ENCODE measurements at regions not wholly inside any gene's neighbourhood (a gene's known extent, or its start where the extent isn't known, plus 50 kb on each side); places are given as distances from the start of the nearest gene placed in this dataset.
A peak's percentile ranks its signal among the peaks of the same experiment; 100 is the strongest.
"Not testable (repeated sequence)": the region's sequence is repeated elsewhere in the genome, so short reads cannot be mapped to it uniquely, and the experiment has no call there.

DNA sequence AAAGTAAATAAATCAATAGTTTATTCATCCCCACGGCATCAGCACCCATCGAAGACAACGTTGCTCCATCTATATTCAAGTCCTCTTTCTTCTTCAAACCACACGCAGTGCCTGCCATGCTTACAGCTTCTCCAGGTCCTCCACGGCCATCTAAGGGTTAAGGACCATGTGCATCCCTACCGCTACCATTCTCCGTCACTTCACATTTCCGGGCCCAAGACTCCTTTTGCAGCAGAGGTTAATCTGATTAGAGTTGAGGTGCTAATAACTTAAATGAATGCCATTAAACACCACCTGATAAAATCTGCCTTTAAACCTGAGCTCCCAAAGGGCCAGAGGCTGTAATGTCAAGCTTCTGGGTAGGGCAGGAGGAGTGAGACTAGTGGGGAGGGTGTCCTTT is 79.7 kb upstream of the CCND2 start:
- DNase-seq (ENCODE audit: extremely low read depth in 1 of 2, low read depth in 1 of 2): no peak

DNA sequence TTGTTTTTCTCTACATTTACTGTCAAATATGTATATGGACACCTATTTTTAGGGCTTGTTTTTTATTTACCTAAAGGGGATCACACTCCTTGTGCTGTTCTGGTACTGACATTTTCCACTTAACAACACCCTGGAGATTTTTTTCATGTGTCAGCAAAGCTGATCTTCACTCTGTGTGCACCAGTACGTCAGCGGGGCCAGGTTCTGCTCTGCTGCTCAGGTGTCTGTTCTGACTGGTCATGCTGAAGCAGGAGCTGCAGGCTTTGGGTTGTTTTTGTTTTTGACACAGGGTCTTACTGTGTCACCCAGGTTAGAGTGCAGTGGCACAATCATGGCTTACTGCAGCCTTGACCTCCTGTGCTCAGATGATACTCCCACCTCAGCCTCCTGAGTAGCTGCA is 81.9 kb upstream of the CCND2 start:
- no peak for DNase-seq (ENCODE audit: extremely low read depth in 1 of 2, low read depth in 1 of 2)

DNA sequence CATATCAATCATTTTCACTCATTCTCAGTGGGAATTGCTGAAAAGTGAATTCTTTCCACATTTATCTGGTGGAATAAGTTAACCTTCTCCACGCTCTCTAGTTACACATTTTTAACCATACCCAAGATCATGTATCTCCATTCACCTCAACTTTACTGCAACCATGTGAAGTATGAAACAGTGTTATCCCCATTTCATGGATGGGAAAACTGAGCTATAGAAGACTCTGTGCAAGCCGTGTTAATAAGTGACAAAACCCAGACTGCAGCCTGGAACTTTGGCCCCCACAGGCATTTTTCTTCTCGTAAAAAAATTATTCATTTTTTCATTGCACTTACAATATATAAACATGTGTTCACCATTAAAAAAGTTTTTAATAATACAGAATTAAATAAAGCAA is 82.4 kb upstream of the CCND2 start:
- no peak for DNase-seq (ENCODE audit: extremely low read depth in 1 of 2, low read depth in 1 of 2)

DNA sequence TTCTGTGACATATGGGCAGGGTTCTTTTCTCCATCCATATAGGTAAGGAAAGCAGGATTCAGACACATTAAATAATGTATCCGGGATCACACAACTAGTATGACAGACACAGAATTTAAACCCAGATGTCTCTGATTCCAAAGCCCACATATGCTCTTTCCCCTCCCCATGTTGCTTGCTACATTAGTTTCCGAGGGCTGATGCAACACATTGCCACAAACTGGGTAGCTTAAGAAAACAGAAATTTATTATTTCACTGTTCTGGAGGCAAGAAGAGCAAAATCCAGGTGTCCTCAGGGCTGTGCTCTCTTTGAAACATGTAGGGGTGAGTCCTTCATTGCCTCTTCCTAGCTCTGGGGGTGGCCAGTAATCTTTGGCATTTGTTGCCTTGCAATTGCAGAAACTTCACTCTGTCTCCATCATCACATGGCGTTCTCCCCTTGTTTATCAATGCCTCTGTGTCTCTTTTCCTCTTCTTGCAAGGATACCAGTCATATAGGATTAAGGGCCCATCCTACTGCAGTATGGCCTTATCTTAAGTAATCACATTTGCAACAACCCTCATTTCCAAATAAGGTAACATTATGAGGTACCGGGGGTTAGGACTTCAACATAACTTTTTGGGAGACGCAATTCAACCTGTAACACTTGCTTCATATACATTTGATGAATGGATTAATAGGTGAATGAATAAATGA is 83.0 kb upstream of the CCND2 start:
- DNase-seq (ENCODE audit: extremely low read depth in 1 of 2, low read depth in 1 of 2): no peak

DNA sequence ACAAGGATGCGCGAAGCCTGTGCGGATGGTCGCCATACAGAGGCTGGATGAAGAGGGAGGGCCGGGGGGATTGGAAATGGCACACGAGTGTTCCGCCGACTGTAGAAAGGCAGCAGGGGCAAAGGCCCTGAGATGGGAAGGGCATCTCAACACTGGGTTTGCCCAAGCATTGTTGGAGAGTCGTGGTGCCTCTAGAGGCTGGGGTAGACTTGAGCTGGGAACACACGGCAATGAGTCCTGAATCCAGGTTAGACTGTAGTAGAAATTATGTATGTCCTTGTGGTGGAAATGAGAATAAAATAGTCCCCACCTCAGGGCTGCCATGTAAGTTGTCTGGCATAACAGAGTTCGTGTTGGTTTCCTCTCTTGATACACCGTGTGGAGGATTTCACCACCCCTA is 83.8 kb upstream of the CCND2 start:
- no peak for DNase-seq (ENCODE audit: extremely low read depth in 1 of 2, low read depth in 1 of 2)

DNA sequence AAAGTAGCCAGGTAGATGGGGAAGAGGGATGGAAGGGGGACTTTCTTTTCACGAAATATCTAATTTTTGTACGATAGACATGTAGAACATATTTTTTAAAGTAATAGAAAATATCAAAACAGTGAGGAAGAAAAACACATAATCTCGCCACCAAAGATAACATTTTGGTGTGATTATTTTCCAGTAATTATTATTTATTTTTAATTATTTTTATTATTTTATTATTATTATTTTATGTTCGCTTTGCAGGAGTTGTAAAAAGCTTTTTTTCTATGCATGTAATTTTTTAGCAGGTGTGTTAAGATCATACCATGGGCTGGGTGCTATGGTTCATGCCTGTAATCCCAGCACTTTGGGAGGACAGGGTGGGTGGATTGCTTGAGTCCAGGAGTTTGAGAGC is 85.6 kb upstream of the CCND2 start:
- no peak for DNase-seq (ENCODE audit: extremely low read depth in 1 of 2, low read depth in 1 of 2)

DNA sequence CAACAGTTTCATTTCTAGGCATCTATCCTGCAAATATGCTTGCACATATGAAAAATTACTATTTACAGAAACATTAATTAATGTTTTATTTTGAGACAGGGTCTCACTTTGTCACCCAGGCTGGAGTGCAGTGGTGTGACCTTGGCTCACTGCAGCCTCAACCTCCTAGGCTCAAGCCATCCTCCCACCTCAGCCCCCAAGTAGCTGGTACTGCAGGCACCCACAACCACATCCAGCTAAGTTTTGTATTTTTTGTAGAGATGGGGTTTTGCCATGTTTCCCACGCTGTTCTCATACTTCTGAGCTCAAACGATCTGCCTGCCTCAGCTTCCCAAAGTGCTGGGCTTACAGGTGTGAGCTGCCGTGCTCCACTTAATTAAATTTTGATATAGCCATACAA is 86.2 kb upstream of the CCND2 start:
- DNase-seq (ENCODE audit: extremely low read depth in 1 of 2, low read depth in 1 of 2): not testable (repeated sequence)

DNA sequence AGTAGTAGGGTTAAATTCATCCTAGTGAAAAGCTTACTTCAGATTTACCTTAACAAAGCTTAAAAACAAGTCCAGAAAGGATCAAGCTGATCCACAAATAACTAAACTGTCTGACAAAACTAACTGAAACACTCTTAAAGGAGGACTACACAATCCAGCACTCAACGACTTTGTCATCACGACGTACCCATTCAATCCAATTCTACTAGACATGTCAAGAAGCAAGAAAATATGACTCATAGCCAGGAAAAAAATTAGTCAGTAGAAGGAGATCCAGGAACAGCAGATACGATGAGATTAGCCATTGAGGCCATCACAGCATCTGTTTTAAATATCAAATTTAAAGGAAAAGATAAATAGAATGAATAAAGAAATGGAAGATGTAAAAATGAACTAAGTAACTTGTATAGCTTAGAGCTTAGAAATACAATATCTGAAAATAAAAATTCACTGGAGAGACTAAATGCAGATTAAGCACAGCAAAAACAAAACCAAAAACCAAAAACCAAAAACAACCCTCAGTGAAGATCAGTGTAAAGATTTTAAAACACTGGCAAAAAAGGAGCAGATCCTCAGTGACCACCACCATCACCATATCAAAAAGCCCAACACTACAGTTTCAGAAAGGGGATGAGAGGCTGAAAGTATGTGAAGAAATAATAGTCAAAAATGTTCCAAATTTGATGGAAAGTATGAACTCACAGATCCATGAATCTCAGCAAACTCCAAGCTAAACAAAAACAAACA is 95.0 kb upstream of the CCND2 start:
- no peak for DNase-seq (ENCODE audit: extremely low read depth in 1 of 2, low read depth in 1 of 2)

DNA sequence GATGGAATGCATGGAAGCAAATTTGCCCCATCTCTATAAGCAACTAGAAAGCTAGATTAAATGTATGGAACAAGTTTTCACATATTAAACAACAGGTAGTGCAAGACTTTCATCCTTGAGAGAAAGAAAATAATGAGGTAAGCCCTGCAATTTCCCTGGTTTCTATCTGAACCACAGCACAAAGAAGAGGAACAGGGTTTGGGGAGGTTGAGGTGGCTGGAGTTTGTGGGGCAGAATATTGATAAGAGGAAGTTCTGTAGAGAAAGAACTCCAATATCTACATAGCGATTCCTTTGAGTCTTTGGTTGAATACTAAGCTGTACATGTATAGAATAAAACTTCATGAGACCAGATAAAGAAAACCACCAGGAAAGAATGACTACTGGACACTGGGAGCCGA is 96.3 kb upstream of the CCND2 start:
- DNase-seq (ENCODE audit: extremely low read depth in 1 of 2, low read depth in 1 of 2): no peak

DNA sequence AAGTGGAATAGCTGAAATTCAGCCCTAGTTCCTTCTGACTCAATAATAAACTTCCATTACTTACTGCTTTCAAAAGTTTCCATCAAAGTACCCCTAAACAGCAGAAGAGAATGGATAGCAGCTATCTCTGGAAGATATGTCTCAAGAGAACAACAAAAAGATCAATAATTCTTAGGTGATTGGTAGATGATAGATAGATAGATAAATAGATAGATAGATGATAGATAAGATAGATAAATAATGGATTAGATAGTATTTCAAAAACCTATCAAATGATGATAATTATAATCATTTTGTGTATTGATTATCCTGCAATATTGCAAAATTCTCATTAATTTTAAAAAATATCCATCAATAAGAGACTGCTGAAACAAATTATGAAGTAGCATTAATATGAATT is 97.4 kb upstream of the CCND2 start:
- DNase-seq (ENCODE audit: extremely low read depth in 1 of 2, low read depth in 1 of 2): no peak

DNA sequence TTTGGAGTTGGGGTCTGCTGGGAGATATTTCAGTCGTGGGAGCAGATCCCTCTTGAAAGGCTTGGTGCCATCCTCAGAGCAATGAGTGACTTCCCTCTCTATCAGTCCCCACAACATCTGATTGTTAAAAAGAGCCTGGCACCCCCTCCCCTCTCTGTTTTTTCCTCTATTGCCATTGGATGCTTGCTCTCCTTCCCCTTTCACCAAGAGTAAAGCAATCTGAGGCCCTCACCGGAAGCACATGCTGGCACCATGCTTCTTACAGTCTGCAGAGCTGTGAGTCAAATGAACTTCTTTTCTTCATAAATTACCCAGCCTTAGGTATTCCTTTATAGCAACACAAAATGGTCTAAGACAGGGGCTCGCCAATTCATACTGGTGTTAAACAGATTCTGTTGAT is 99.1 kb upstream of the CCND2 start:
- DNase-seq (ENCODE audit: extremely low read depth in 1 of 2, low read depth in 1 of 2): no peak

DNA sequence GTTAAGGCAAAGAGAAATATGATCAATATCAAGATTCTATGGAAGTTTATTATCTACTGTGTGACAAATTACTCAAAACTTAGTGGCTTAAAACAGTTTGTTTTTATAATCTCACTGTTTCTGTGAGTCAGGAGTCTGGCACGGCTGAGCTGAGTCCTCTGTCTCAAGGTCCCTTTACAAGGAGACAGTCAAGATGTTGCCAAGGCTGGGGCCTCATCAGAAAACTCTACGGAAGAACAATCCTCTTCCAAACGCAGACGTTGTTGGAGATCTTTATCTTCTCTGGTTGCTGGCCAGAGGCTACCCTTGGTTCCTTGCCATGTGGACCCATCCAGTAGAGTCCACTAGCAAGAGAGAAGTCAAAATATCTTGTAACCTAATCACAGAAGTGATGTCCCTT is 100.6 kb upstream of the CCND2 start:
- no peak for DNase-seq (ENCODE audit: extremely low read depth in 1 of 2, low read depth in 1 of 2)

DNA sequence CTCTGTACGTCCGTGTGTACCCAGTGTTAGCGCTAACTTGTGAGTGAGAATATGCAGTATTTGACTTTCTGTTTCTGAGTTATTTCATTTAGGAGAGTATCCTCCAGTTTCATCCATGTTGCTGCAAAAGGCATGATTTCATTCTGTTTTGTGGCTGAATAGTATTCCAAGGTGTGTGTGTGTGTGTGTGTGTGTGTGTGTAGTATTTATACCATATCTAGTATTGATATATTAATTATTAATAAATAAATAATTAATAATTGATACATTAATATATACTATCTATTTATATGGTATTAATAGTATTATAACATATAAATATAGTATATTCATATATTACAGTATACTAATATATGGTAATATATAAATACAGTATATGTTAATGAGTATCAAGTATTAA is 101.8 kb upstream of the CCND2 start:
- DNase-seq (ENCODE audit: extremely low read depth in 1 of 2, low read depth in 1 of 2): no peak

DNA sequence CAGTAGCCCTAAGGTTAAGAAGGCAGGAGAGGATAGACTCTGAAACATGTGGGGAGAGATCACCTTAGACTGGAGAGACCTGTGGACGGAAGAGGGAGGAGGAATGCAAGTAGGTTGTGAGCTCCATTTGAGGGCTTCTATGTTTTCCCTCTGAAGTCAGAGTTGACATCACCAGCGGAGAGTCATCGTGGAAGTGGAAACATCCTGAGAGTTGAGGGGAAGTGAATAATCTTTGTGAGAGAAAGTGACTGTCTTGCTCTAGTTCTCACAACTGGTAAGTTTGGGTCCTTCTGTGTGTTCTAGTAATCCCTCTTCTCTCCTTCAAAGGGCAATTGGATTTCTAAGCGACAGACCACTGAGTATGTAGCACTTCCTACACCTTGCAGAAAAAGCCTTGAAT is 103.6 kb upstream of the CCND2 start:
- DNase-seq (ENCODE audit: extremely low read depth in 1 of 2, low read depth in 1 of 2): peak in 1 of 2 donors; percentile 37

DNA sequence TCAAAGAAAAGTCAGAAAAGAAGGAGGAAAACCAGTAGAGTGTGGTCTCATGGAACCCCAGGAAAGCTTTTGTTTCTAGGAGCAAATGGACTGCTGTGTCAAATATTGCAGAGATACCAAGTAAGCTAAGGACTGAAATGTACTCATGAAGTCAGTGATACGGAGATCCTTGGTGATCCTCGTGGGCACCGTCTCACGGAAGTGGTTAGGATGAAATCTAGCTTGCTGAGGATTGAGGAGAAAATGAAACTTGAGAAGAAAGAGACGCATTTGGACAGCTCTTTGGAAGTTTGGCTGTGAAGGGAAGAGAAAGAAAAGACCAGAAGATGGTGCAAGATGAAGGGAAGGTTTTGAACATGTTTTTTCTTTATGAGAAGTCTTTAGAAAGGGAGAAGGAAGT is 104.0 kb upstream of the CCND2 start:
- DNase-seq (ENCODE audit: extremely low read depth in 1 of 2, low read depth in 1 of 2): no peak

DNA sequence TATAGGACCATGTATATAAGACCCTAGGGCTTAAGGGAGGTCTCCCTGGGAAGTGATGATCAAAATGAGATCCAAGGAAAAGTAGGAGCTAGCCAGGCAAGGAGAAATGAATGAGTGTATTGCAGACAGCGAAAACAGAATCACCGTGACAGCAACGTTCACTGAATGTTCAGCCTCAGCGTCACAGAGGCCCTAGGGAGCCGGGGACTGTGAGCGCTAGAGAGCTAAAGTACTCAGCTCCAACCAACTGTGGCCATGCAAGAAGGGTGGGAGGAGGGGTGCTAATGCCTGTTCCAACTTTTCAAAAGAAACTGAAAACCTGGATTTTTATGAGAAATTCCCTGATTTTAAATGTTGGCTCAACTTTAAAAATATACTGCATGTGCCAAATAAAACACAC is 105.5 kb upstream of the CCND2 start:
- no peak for DNase-seq (ENCODE audit: extremely low read depth in 1 of 2, low read depth in 1 of 2)

DNA sequence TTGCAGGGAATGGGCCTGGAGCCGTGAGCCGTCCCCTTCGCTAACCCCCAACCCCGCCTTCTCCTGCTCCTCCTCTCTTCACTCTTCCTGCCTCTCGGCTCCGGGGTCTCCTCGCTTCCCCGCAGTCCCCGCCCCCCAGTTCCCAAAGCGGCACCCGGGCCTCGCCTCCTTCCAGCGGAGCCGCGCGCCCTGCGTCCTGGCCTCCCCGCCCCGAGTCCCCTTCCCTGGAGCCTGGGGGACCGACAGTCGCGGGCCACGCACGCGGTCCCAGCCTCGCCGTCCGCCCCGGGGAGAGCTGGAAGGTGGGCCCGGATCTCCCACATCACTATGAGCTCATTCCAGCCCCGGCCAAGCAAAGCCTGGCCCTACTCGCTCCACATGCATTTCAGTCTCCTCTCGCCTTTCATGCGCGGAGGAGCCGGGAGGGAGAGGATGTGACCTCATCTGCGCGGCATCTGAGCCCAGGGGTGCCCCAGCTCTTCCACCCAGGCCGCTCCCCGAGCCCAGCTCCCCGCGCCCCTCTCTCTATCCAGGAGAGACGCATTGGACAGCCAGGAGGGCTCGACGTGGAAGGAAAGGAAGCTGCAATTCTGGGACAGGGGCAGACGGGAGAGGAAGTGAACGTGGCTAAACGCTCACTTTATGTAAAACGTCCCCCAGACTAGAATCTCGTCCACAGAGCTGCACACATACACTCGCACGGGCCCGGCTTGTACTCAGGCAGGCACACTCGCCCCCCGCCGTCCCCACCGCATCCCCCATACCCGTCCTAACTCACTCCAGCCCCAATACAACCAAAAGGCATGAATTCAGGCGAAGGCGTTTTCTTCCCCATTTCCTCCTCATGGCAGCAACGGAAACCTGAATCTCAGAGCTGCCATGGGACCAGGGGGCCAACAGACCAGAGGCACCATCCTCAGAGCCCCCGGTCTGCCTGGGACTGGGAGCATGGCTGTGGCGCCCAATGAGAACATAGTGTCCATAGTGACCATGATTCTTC is 108.7 kb upstream of the CCND2 start:
- peak; percentile 37 to 53 for DNase-seq (ENCODE audit: extremely low read depth in 1 of 2, low read depth in 1 of 2)

DNA sequence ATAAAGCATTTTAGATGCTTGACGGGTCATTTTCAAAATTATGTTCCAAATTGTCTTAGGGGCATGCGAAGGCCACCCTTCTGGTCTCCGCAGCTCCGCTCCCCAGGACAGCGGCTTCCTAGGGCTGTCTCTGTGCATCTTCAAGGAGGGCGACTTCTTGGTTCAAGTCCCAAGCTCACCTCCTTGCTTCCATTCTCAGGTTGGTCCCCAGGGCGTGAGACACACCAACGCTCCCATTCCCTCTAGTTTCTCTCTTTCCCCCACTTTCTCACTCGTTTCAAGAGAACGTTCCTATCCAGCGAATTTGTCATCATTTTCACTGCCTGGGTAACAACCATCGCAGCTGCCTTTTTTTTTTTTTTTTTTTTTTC is 109.4 kb upstream of the CCND2 start:
- no peak for DNase-seq (ENCODE audit: extremely low read depth in 1 of 2, low read depth in 1 of 2)

DNA sequence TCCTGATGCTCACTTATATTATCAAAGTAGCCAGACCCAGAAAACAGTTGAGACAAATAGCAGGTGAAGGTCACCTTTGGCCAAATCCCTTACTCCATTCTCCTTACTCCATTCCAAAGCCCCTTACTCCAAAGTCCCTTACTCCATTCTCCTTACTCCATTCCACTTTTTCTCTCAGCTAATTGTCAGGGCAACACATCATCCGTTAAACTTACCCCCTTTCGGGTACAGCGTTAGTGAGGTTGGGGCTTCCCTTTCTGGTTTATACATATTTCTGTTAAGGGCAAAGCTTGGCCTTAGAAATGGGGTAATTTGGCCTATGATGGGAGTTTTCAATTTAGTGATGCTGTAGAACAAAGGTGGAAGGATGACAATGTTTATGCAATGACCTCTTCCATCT is 111.8 kb upstream of the CCND2 start:
- DNase-seq (ENCODE audit: extremely low read depth in 1 of 2, low read depth in 1 of 2): no peak

DNA sequence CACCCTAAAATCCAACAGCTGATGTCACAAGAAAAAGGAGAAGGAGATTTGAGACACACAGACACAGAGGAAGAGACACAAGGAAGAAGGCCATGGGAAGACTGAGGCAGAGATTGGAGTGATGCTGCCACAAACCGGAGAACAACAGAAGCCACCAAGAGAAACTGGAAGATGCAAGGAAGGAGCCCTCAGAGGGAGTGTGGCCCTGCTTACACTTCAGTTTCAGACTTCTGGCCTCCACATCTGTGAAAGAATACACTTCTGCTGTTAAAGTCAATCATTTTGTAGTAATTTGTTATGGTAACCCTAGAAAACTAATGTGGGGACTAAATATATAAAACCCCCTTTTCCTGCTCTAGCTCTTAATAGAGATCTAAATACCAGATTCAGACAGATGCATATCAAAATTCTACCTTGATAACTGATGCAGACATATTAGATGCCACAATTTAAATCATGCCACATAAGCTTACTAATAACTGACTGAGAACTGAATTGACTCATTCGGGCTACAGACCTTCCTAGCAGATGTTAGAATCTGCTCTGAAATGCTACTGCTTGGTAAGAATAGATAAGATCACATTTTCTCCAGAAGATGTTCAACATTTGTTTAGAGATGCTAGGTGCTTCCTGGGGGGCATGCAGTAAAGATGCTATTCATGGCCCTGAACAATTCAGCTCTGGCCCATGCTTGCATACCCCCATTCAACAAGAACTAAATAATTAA is 113.1 kb upstream of the CCND2 start:
- no peak for DNase-seq (ENCODE audit: extremely low read depth in 1 of 2, low read depth in 1 of 2)

DNA sequence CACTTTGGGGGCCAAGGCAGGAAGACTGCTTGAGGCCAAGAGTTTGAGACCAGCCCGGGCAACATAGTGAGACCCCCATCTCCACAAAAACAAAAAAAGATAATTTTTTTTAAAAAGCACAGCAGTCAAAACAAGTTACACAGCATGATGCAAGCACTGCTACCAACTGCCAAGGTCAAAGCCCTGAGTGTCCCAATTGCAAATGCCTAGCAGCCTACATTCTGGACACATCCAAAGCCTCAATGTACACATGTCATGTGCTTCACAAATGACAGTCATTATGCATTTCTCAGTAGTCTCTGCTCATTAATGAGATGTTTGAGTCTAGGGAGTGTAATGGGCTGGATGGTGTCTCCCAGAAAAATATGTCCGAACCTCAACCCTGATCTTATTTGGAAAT is 113.7 kb upstream of the CCND2 start:
- no peak for DNase-seq (ENCODE audit: extremely low read depth in 1 of 2, low read depth in 1 of 2)

Data from stimulated activated CD8-positive, alpha-beta memory T cell treated with anti-CD3 and anti-CD28 coated beads, Interleukin-7, amount 100 ng/mL, for 48 hours (primary cell).